ENCODE measurements at regions not wholly inside any gene's neighbourhood (a gene's known extent, or its start where the extent isn't known, plus 50 kb on each side); places are given as distances from the start of the nearest gene placed in this dataset.

DNA sequence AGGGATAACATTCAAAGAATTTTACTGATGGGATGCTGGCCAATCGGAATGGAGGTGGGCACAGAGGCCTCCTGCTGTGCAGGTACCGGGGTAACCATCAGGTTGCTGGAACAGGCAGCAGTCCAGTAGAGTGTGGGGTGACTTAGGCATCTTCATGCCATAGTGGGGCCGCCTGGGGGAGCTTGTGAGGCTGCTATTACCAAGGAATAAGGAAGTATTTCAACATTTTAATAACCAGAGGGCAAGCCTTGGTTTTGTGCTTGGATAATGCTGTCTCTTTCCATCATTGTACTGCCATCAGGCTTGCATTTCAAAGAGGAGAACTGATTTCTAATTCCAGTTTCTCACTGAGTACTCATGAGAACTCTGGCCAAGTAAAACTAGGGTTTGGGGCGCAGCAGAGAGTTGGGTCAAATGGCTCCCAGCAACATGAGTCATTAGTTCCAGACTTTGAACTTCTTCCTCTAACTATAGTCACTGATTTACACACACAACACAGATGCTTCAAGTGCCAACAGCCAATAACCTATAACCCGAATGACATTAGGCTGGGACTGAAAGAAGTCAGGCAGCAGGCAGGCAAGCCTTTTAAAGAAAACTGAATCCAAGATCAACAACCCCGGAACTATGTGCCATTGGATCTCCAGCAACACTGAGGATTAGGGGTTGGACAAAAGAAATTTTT lies 56.1 kb upstream of the FHL2 start:
- Histone ChIP-seq H3K4me3 (ENCODE audit: low read length) (no peak overlapping the region), H3F3A (ENCODE audit: insufficient read depth, low read length, poor library complexity, severe bottlenecking) (no peaks in the 10 kb centered on the region), H3K79me2 (replicated peaks; ENCODE audit: insufficient read depth, low read length) (no peaks in the 10 kb centered on the region), H3K27me3 (ENCODE audit: insufficient read depth, low read depth, low read length) (no peaks in the 10 kb centered on the region), H3K9me2 (ENCODE audit: insufficient read depth, low read length) (no peaks in the 10 kb centered on the region), H3K9ac (ENCODE audit: low read length) (no peak overlapping the region), H3K36me3 (ENCODE audit: insufficient read depth, low read length) (no peaks in the 10 kb centered on the region), H3K27ac (ENCODE audit: low read length) (no peak overlapping the region), H3K4me2 (ENCODE audit: low read length) (no peak overlapping the region), H3K9me3 (ENCODE audit: low read length) (no peaks in the 10 kb centered on the region), H2AFZ (ENCODE audit: low read depth, low read length) (no peak overlapping the region), H4K20me1 (ENCODE audit: insufficient read depth) (no peaks in the 10 kb centered on the region)
- TF ChIP-seq EZH2 (IDR thresholded peaks at IDR 0.05; ENCODE audit: borderline replicate concordance, insufficient read depth, low read length, poor library complexity, severe bottlenecking) (no peak), POLR2AphosphoS5 (IDR thresholded peaks at IDR 0.05) (no peak), TAF1 (IDR thresholded peaks at IDR 0.05; ENCODE audit: low read depth) (no peak), EP300 (conservative IDR thresholded peaks at IDR 0.05; ENCODE audit: poor library complexity, severe bottlenecking) (no peak), RAD21 (conservative IDR thresholded peaks at IDR 0.05) (no peak), SMC3 (conservative IDR thresholded peaks at IDR 0.05; ENCODE audit: poor library complexity) (no peak), MXI1 (conservative IDR thresholded peaks at IDR 0.05; ENCODE audit: poor library complexity, severe bottlenecking) (no peak)
- TF ChIP-seq, protein P1, sequence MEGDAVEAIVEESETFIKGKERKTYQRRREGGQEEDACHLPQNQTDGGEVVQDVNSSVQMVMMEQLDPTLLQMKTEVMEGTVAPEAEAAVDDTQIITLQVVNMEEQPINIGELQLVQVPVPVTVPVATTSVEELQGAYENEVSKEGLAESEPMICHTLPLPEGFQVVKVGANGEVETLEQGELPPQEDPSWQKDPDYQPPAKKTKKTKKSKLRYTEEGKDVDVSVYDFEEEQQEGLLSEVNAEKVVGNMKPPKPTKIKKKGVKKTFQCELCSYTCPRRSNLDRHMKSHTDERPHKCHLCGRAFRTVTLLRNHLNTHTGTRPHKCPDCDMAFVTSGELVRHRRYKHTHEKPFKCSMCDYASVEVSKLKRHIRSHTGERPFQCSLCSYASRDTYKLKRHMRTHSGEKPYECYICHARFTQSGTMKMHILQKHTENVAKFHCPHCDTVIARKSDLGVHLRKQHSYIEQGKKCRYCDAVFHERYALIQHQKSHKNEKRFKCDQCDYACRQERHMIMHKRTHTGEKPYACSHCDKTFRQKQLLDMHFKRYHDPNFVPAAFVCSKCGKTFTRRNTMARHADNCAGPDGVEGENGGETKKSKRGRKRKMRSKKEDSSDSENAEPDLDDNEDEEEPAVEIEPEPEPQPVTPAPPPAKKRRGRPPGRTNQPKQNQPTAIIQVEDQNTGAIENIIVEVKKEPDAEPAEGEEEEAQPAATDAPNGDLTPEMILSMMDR (IDR thresholded peaks at IDR 0.05; ENCODE audit: poor library complexity, severe bottlenecking): no peak
- TF ChIP-seq, protein P2, sequence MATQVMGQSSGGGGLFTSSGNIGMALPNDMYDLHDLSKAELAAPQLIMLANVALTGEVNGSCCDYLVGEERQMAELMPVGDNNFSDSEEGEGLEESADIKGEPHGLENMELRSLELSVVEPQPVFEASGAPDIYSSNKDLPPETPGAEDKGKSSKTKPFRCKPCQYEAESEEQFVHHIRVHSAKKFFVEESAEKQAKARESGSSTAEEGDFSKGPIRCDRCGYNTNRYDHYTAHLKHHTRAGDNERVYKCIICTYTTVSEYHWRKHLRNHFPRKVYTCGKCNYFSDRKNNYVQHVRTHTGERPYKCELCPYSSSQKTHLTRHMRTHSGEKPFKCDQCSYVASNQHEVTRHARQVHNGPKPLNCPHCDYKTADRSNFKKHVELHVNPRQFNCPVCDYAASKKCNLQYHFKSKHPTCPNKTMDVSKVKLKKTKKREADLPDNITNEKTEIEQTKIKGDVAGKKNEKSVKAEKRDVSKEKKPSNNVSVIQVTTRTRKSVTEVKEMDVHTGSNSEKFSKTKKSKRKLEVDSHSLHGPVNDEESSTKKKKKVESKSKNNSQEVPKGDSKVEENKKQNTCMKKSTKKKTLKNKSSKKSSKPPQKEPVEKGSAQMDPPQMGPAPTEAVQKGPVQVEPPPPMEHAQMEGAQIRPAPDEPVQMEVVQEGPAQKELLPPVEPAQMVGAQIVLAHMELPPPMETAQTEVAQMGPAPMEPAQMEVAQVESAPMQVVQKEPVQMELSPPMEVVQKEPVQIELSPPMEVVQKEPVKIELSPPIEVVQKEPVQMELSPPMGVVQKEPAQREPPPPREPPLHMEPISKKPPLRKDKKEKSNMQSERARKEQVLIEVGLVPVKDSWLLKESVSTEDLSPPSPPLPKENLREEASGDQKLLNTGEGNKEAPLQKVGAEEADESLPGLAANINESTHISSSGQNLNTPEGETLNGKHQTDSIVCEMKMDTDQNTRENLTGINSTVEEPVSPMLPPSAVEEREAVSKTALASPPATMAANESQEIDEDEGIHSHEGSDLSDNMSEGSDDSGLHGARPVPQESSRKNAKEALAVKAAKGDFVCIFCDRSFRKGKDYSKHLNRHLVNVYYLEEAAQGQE (IDR thresholded peaks at IDR 0.05; ENCODE audit: borderline replicate concordance): no peak

GRCh38 chr2:105451571-105452166 lies 52.8 kb upstream of the FHL2 start:
- Histone ChIP-seq H3K27ac (ENCODE audit: low read length) (no peak overlapping the region), H3K36me3 (ENCODE audit: insufficient read depth, low read length) (no peaks in the 10 kb centered on the region), H3F3A (ENCODE audit: insufficient read depth, low read length, poor library complexity, severe bottlenecking) (no peaks in the 10 kb centered on the region), H2AFZ (ENCODE audit: low read depth, low read length) (no peak overlapping the region), H3K9me3 (ENCODE audit: low read length) (no peaks in the 10 kb centered on the region), H3K4me2 (ENCODE audit: low read length) (no peak overlapping the region), H3K9me2 (ENCODE audit: insufficient read depth, low read length) (no peaks in the 10 kb centered on the region), H3K79me2 (replicated peaks; ENCODE audit: insufficient read depth, low read length) (no peaks in the 10 kb centered on the region), H3K27me3 (ENCODE audit: insufficient read depth, low read depth, low read length) (no peaks in the 10 kb centered on the region), H3K4me3 (ENCODE audit: low read length) (no peak overlapping the region), H3K9ac (ENCODE audit: low read length) (no peak overlapping the region), H4K20me1 (ENCODE audit: insufficient read depth) (no peaks in the 10 kb centered on the region)
- no peak for TF ChIP-seq TAF1 (IDR thresholded peaks at IDR 0.05; ENCODE audit: low read depth)
- TF ChIP-seq, protein P2 (IDR thresholded peaks at IDR 0.05; ENCODE audit: borderline replicate concordance): no peak
- TF ChIP-seq RAD21 (conservative IDR thresholded peaks at IDR 0.05): no peak
- TF ChIP-seq, protein P1 (IDR thresholded peaks at IDR 0.05; ENCODE audit: poor library complexity, severe bottlenecking): no peak
- no peak for TF ChIP-seq POLR2AphosphoS5 (IDR thresholded peaks at IDR 0.05)
- no peak for TF ChIP-seq MXI1 (conservative IDR thresholded peaks at IDR 0.05; ENCODE audit: poor library complexity, severe bottlenecking)
- TF ChIP-seq EP300 (conservative IDR thresholded peaks at IDR 0.05; ENCODE audit: poor library complexity, severe bottlenecking): no peak
- no peak for TF ChIP-seq SMC3 (conservative IDR thresholded peaks at IDR 0.05; ENCODE audit: poor library complexity)
- TF ChIP-seq EZH2 (IDR thresholded peaks at IDR 0.05; ENCODE audit: borderline replicate concordance, insufficient read depth, low read length, poor library complexity, severe bottlenecking): no peak
